HepG2 (cell line): ENCODE measurements at regions not wholly inside any gene's neighbourhood (a gene's known extent, or its start where the extent isn't known, plus 50 kb on each side); places are given as distances from the start of the nearest gene placed in this dataset.

Experiments used
- CHD4 ChIP-seq: fragments of 200-600 bp; sonication (generic); IDR thresholded peaks from 2 replicates; pipeline ENCODE4 v1.7.0; 2017; ENCODE audit warnings: mild to moderate bottlenecking, low read length, borderline replicate concordance
- CTCF ChIP-seq: sonication (generic); formaldehyde crosslinking; IDR thresholded peaks from 2 replicates; pipeline ENCODE4 v1.5.0; 2020; ENCODE audit warnings: mild to moderate bottlenecking, missing genetic modification reagents, moderate library complexity
- MAFG ChIP-seq: sonication (generic); formaldehyde crosslinking; IDR thresholded peaks from 2 replicates; pipeline ENCODE4 v1.5.1; 2020; ENCODE audit warnings: mild to moderate bottlenecking, missing genetic modification reagents
- MAX ChIP-seq: IDR thresholded peaks from 2 replicates; pipeline ENCODE4 v1.6.1; 2012; ENCODE audit warnings: inconsistent platforms
- PHF8 ChIP-seq: sonication (generic); formaldehyde crosslinking; IDR thresholded peaks from 2 replicates; pipeline ENCODE4 v1.5.0; 2020; ENCODE audit warnings: missing genetic modification reagents
- POLR2A ChIP-seq, 2 experiments: IDR thresholded peaks; 2 replicates each; pipeline ENCODE4 v1.6.1; 2011; ENCODE audit warnings: low read depth in 2 of 2, low read length in 2 of 2, mild to moderate bottlenecking in 1 of 2, moderate library complexity in 1 of 2; ENCODE audit not compliant: insufficient read depth in 1 of 2
- USF2 ChIP-seq, 2 experiments: sonication (generic) in 1 of 2; formaldehyde crosslinking in 1 of 2; IDR thresholded peaks; 2 replicates each; pipeline versions ENCODE4 v1.5.1 to v1.6.1; 2011 to 2020; ENCODE audit warnings: borderline replicate concordance in 1 of 2, low read depth in 1 of 2, low read length in 1 of 2, mild to moderate bottlenecking in 1 of 2, missing genetic modification reagents in 1 of 2, moderate library complexity in 1 of 2

GRCh38 chr12:127162902-127163301 is 1104.1 kb upstream of the TMEM132C start:
- TF ChIP-seq CTCF (CRISPR knock-in tag) (no peak), CHD4 (no peak), MAFG (CRISPR knock-in tag) (no peak), USF2 (IDR thresholded peaks at IDR 0.05; ENCODE audit: low read depth, low read length) (no peak), USF2 (CRISPR knock-in tag; IDR thresholded peaks at IDR 0.05; ENCODE audit: borderline replicate concordance) (no peak), PHF8 (CRISPR knock-in tag) (no peak), MAX (no peak), POLR2A (IDR thresholded peaks at IDR 0.05; ENCODE audit: insufficient read depth in 1 of 2, low read depth in 2 of 2, low read length in 2 of 2) (no peak)
